HEK293 (cell line): ENCODE measurements at regions not wholly inside any gene's neighbourhood (a gene's known extent, or its start where the extent isn't known, plus 50 kb on each side); places are given as distances from the start of the nearest gene placed in this dataset.

ENCODE experiments used
- YY1 ChIP-seq: fragments of 450-650 bp; formaldehyde crosslinking; IDR thresholded peaks from 2 replicates; pipeline ENCODE4 v1.5.1; 2018; ENCODE audit warnings: missing biosample characterization, missing genetic modification characterization
- ZBTB49 ChIP-seq: fragments of 450-650 bp; formaldehyde crosslinking; IDR thresholded peaks from 2 replicates; pipeline ENCODE4 v1.5.1; 2016; ENCODE audit warnings: missing biosample characterization, missing genetic modification characterization, low read depth
- ZNF146 ChIP-seq: fragments of 450-650 bp; formaldehyde crosslinking; IDR thresholded peaks from 2 replicates; pipeline ENCODE4 v1.5.1; 2016; ENCODE audit warnings: missing biosample characterization, missing genetic modification characterization
- ZNF639 ChIP-seq: fragments of 450-650 bp; formaldehyde crosslinking; IDR thresholded peaks from 2 replicates; pipeline ENCODE4 v1.5.1; 2016; ENCODE audit warnings: missing biosample characterization, missing genetic modification characterization

- TF ChIP-seq ZBTB49 (tag by site-specific recombination) (no peak), YY1 (tag by site-specific recombination) (no peak), ZNF639 (tag by site-specific recombination) (no peak), ZNF146 (tag by site-specific recombination) (no peak)
Measured at GRCh38 chr2:167787562-167787961, 459.8 kb downstream of the STK39 start.
